Activated CD8-positive, alpha-beta memory T cell treated with anti-CD3 and anti-CD28 coated beads, Interleukin-2, amount 10 ng/mL, durations not matched to agents 7 days and 5 days (primary cell): ENCODE measurements at regions not wholly inside any gene's neighbourhood (a gene's known extent, or its start where the extent isn't known, plus 50 kb on each side); places are given as distances from the start of the nearest gene placed in this dataset.
A peak's percentile ranks its signal among the peaks of the same experiment; 100 is the strongest.
"Not testable (repeated sequence)": the region's sequence is repeated elsewhere in the genome, so short reads cannot be mapped to it uniquely, and the experiment has no call there.

ENCODE experiments used
- ATAC-seq: fragments of 150-1000 bp; cut with Tn5 transposase; one replicate; pipeline ENCODE4 v1.10.0; 2021; ENCODE audit warnings: moderate library complexity
- CTCF ChIA-PET: fragments of 350-600 bp; sonication (Branson Sonifier 250); formaldehyde crosslinking; loops from one replicate; lab custom pipeline; 2021; ENCODE audit warnings: antibody characterized with exemption; lab: Charles Lee
- DNase-seq: peaks from one replicate; pipeline ENCODE4 v3.0.0-alpha.2; 2020
- H3K27ac Mint-ChIP-seq: one replicate; pipeline ENCODE4 v1.8.0; 2021; ENCODE audit warnings: mild to moderate bottlenecking, mixed read lengths
- H3K27me3 Mint-ChIP-seq: one replicate; pipeline ENCODE4 v1.8.0; 2021; ENCODE audit warnings: mixed read lengths
- H3K36me3 Mint-ChIP-seq: one replicate; pipeline ENCODE4 v1.8.0; 2021; ENCODE audit warnings: mild to moderate bottlenecking, mixed read lengths
- H3K4me1 Mint-ChIP-seq: one replicate; pipeline ENCODE4 v1.8.0; 2021; ENCODE audit warnings: mixed read lengths
- H3K4me3 Mint-ChIP-seq: one replicate; pipeline ENCODE4 v1.8.0; 2021; ENCODE audit warnings: mild to moderate bottlenecking, moderate library complexity, mixed read lengths
- H3K9me3 Mint-ChIP-seq: one replicate; pipeline ENCODE4 v1.8.0; 2022; ENCODE audit warnings: low read depth, mixed read lengths

- not testable (repeated sequence) for H3K9me3 Mint-ChIP-seq, H3K4me1 Mint-ChIP-seq, ATAC-seq
These were observed 138.9 kb downstream of the MACROH2A1 start for GRCh38 chr5:135260108-135260507.

GRCh38 chr5:135255461-135256178 is 143.4 kb downstream of the MACROH2A1 start:
- CTCF ChIA-PET: no interaction called here
- DNase-seq: no peak
- H3K36me3 Mint-ChIP-seq: no peaks in the 10 kb centered on the region

More at GRCh38 chr5:135260108-135260507, 138.9 kb downstream of the MACROH2A1 start:
- H3K27ac Mint-ChIP-seq, CTCF ChIA-PET, H3K4me3 Mint-ChIP-seq, H3K36me3 Mint-ChIP-seq, DNase-seq: not testable (repeated sequence)
- peaks cover 51% of the 10 kb centered on the region for H3K27me3 Mint-ChIP-seq

DNA sequence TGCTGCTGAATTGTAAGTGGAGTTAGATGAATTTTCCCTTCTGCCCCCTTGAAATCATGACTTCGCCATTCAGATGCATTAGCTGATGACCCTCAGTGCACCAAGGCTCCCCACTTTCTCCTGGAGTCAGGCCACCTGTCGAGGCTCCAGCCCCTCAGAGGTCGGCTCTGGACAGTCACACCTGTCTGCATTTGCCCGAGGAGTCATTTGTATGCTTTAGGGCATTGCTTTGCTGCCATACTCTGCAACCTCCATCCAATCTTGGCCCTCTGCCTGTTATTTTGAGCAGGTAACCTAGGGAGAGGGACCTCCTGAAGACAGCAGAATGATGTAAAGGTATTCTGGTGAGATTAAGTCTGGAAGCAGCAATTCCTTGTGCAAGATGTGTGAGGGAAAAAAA is 144.8 kb downstream of the MACROH2A1 start:
- ATAC-seq (no peak), DNase-seq (no peak)
- CTCF ChIA-PET: no interaction called here
- Mint-ChIP-seq H3K4me3 (no peak overlapping the region), H3K9me3 (no peaks in the 10 kb centered on the region), H3K27me3 (peaks cover 30% of the 10 kb centered on the region), H3K36me3 (no peaks in the 10 kb centered on the region), H3K27ac (no peak overlapping the region), H3K4me1 (no peaks in the 10 kb centered on the region)

More at GRCh38 chr5:135255461-135256178, 143.4 kb downstream of the MACROH2A1 start:
- no peak for ATAC-seq
- no peaks in the 10 kb centered on the region for H3K4me1 Mint-ChIP-seq
- no peaks in the 10 kb centered on the region for H3K9me3 Mint-ChIP-seq
- no peak overlapping the region for H3K4me3 Mint-ChIP-seq
- no peak overlapping the region for H3K27ac Mint-ChIP-seq
- H3K27me3 Mint-ChIP-seq: peaks cover 42% of the 10 kb centered on the region

- Mint-ChIP-seq H3K4me3 (no peak overlapping the region), H3K36me3 (no peaks in the 10 kb centered on the region), H3K27me3 (peaks cover 30% of the 10 kb centered on the region), H3K4me1 (no peaks in the 10 kb centered on the region), H3K27ac (no peak overlapping the region), H3K9me3 (no peaks in the 10 kb centered on the region)
- CTCF ChIA-PET: no interaction called here
- ATAC-seq (no peak), DNase-seq (no peak)
These were observed 145.3 kb downstream of the MACROH2A1 start for GRCh38 chr5:135253601-135254178.

DNA sequence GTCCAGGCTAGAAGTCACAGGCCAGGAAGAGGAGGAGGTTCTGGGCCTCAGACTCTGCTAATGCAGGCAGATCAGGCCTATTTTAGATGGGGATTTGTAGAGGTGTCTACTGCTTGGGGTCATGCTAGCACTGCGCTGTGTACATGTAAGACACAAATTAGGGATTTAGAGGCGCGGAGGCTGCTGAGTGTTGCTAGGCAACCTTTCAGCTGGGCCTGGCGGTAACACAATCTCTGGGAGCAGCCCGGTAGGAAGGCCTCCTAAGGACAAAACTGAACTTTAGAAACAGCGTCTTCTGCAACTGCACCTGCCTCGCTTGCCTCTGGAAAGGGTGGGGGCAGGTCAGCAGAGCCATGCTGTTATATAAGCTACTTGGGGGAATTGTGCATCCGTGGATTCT is 147.9 kb downstream of the MACROH2A1 start:
- CTCF ChIA-PET: no interaction called here
- no peak overlapping the region for H3K4me3 Mint-ChIP-seq
- ATAC-seq: no peak
- H3K9me3 Mint-ChIP-seq: no peaks in the 10 kb centered on the region
- no peak overlapping the region for H3K27ac Mint-ChIP-seq
- no peaks in the 10 kb centered on the region for H3K36me3 Mint-ChIP-seq
- DNase-seq: peak; percentile 33
- no peaks in the 10 kb centered on the region for H3K4me1 Mint-ChIP-seq
- peaks cover 17% of the 10 kb centered on the region for H3K27me3 Mint-ChIP-seq

DNA sequence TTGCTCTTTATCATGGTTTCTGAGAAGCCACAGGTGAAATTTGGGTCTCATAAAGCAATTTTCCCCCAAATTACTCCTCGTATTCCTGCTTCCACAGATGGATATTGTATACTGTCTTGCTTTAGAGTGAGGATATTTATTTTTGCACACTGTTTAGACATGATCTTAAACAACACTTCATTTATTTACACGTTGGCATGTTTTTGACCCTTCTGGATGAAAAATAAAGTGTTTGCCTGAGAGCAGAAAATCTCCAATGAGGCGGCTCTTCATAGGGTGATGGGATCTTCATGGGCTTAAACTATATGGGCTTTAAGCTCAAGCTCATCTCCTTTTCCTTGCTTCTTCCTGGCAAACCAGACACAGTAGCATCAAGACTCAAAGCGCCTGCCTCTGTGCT is 148.4 kb downstream of the MACROH2A1 start:
- H3K9me3 Mint-ChIP-seq: no peaks in the 10 kb centered on the region
- no peak for DNase-seq
- no peak overlapping the region for H3K27ac Mint-ChIP-seq
- CTCF ChIA-PET: no interaction called here
- no peak overlapping the region for H3K4me3 Mint-ChIP-seq
- no peak for ATAC-seq
- H3K4me1 Mint-ChIP-seq: no peaks in the 10 kb centered on the region
- no peaks in the 10 kb centered on the region for H3K36me3 Mint-ChIP-seq
- peaks cover 17% of the 10 kb centered on the region for H3K27me3 Mint-ChIP-seq

DNA sequence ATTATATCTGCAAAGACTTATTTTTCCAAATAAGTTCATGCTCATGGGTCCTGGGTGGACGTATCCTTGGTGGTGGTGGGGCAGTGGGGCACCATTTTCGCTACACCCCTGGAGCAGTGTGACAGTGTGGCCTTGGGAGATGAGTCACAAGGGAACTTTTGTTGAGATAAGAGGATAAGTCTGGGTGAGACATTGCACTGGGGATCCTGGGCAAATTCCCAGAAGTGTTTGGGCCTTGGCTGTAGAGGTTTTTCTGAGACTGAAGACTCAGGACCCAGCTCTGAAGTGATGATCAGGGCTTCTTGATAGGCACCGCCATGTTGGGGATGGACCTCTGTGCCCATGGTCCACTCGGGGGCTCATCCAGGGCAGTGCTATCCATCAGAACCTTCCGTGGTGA is 149.4 kb downstream of the MACROH2A1 start:
- DNase-seq: peak; percentile 31
- Mint-ChIP-seq H3K4me1 (no peaks in the 10 kb centered on the region), H3K27me3 (peaks cover 13% of the 10 kb centered on the region)

GRCh38 chr5:135248801-135249231 is 150.2 kb downstream of the MACROH2A1 start:
- Mint-ChIP-seq H3K27ac (no peak overlapping the region), H3K36me3 (no peaks in the 10 kb centered on the region), H3K4me1 (no peaks in the 10 kb centered on the region), H3K27me3 (peaks cover 5% of the 10 kb centered on the region), H3K9me3 (no peaks in the 10 kb centered on the region), H3K4me3 (no peak overlapping the region)
- ATAC-seq: no peak
- CTCF ChIA-PET: no interaction called here
- peak; percentile 28 for DNase-seq

More for the DNA sequence above, 149.4 kb downstream of the MACROH2A1 start:
- Mint-ChIP-seq H3K27ac (no peak overlapping the region), H3K4me3 (no peak overlapping the region), H3K36me3 (no peaks in the 10 kb centered on the region), H3K9me3 (no peaks in the 10 kb centered on the region)
- CTCF ChIA-PET: no interaction called here
- ATAC-seq: no peak

- no peak for ATAC-seq
- Mint-ChIP-seq H3K9me3 (no peaks in the 10 kb centered on the region), H3K36me3 (no peaks in the 10 kb centered on the region)
These were observed 151.9 kb downstream of the MACROH2A1 start for GRCh38 chr5:135246923-135247795.

DNA sequence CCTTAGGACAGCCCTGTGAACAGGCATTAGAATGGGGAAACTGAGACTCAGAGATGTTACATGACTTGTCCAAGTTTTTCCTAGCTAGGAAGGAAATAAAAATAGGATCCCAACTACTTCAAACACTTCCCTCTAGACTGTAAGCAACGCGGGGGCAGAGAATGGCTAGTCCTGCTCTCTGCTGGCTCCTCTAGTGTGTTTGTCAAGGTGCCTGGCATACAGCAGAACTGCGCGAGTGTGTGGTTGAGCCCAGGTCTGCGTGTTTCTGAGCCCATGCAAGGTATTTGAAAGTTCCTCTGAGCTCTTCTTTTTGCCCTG is 152.5 kb downstream of the MACROH2A1 start:
- no peaks in the 10 kb centered on the region for H3K27me3 Mint-ChIP-seq
- DNase-seq (peak; percentile 36), ATAC-seq (no peak)
- H3K9me3 Mint-ChIP-seq: no peaks in the 10 kb centered on the region
- no peaks in the 10 kb centered on the region for H3K36me3 Mint-ChIP-seq
- H3K4me3 Mint-ChIP-seq: no peak overlapping the region
- H3K27ac Mint-ChIP-seq: no peak overlapping the region
- CTCF ChIA-PET: no interaction called here
- no peaks in the 10 kb centered on the region for H3K4me1 Mint-ChIP-seq

More at GRCh38 chr5:135246923-135247795, 151.9 kb downstream of the MACROH2A1 start:
- CTCF ChIA-PET: no interaction called here
- Mint-ChIP-seq H3K27me3 (no peaks in the 10 kb centered on the region), H3K4me3 (no peak overlapping the region), H3K4me1 (no peaks in the 10 kb centered on the region), H3K27ac (no peak overlapping the region)
- peak; percentile 25 for DNase-seq

GRCh38 chr5:135245521-135246499 is 153.2 kb downstream of the MACROH2A1 start:
- no peaks in the 10 kb centered on the region for H3K4me1 Mint-ChIP-seq

GRCh38 chr5:135244620-135245021 is 154.4 kb downstream of the MACROH2A1 start:
- CTCF ChIA-PET: no interaction called here

More at GRCh38 chr5:135245521-135246499, 153.2 kb downstream of the MACROH2A1 start:
- CTCF ChIA-PET: no interaction called here
- no peak overlapping the region for H3K27ac Mint-ChIP-seq
- peak; percentile 34 for DNase-seq
- no peak overlapping the region for H3K4me3 Mint-ChIP-seq
- ATAC-seq: no peak
- no peaks in the 10 kb centered on the region for H3K9me3 Mint-ChIP-seq
- H3K27me3 Mint-ChIP-seq: no peaks in the 10 kb centered on the region
- no peaks in the 10 kb centered on the region for H3K36me3 Mint-ChIP-seq

More at GRCh38 chr5:135244620-135245021, 154.4 kb downstream of the MACROH2A1 start:
- DNase-seq: peak; percentile 19
- no peak for ATAC-seq
- Mint-ChIP-seq H3K36me3 (no peaks in the 10 kb centered on the region), H3K27me3 (no peaks in the 10 kb centered on the region), H3K27ac (no peak overlapping the region), H3K4me3 (no peak overlapping the region), H3K4me1 (no peaks in the 10 kb centered on the region), H3K9me3 (no peaks in the 10 kb centered on the region)
